Astrocyte (in vitro differentiated cells and primary cell): ENCODE measurements at regions not wholly inside any gene's neighbourhood (a gene's known extent, or its start where the extent isn't known, plus 50 kb on each side); places are given as distances from the start of the nearest gene placed in this dataset.

Experiments used
- EZH2 ChIP-seq: IDR thresholded peaks from 2 replicates; pipeline ENCODE4 v1.6.1; 2012; ENCODE audit warnings: mild to moderate bottlenecking, low read length, inconsistent platforms; ENCODE audit not compliant: insufficient read depth
- TF ChIP-seq, protein P1 (sequence below): IDR thresholded peaks from 2 replicates; pipeline ENCODE4 v1.5.1; 2011; ENCODE audit warnings: low read depth, mild to moderate bottlenecking, inconsistent platforms, low read length, moderate library complexity; ENCODE audit not compliant: insufficient read depth

DNA sequence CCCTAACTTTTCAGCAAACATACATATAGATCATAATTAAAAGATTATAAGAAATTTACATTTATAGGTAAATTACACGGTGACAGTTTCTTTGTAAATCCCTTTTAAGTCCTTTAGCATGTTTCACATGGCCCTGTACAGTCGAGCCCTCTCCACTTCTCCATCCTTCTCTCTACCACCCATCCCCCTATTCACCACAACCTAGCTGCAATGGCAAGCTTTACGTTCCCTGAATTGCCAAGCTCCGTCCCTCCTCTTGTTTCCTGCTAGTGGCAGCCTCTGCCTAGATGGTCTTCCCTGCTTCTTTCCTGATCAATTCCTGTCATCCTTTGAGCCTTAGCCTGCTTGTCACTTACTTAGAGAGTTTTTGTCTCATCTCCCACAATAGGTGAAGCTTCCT is 116.2 kb downstream of the TMA16 start:
- TF ChIP-seq, protein P1, sequence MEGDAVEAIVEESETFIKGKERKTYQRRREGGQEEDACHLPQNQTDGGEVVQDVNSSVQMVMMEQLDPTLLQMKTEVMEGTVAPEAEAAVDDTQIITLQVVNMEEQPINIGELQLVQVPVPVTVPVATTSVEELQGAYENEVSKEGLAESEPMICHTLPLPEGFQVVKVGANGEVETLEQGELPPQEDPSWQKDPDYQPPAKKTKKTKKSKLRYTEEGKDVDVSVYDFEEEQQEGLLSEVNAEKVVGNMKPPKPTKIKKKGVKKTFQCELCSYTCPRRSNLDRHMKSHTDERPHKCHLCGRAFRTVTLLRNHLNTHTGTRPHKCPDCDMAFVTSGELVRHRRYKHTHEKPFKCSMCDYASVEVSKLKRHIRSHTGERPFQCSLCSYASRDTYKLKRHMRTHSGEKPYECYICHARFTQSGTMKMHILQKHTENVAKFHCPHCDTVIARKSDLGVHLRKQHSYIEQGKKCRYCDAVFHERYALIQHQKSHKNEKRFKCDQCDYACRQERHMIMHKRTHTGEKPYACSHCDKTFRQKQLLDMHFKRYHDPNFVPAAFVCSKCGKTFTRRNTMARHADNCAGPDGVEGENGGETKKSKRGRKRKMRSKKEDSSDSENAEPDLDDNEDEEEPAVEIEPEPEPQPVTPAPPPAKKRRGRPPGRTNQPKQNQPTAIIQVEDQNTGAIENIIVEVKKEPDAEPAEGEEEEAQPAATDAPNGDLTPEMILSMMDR = no peak
- no peak for TF ChIP-seq EZH2
